H1 (cell line): ENCODE measurements at regions not wholly inside any gene's neighbourhood (a gene's known extent, or its start where the extent isn't known, plus 50 kb on each side); places are given as distances from the start of the nearest gene placed in this dataset.

Experiments used
- CHD1 ChIP-seq: IDR thresholded peaks from 2 replicates; pipeline ENCODE4 v1.6.1; 2012; ENCODE audit warnings: low read depth, low read length, improper control_type of control experiment
- CHD7 ChIP-seq: fragments of 300-600 bp; sonication (generic); IDR thresholded peaks from 2 replicates; pipeline ENCODE4 v1.7.1; 2012; ENCODE audit warnings: low read length, moderate library complexity, mild to moderate bottlenecking, inconsistent platforms; ENCODE audit not compliant: insufficient replicate concordance
- YY1 ChIP-seq: IDR thresholded peaks from 2 replicates; pipeline ENCODE4 v1.6.1; 2011; ENCODE audit warnings: low read depth, mild to moderate bottlenecking, low read length
- TF ChIP-seq, protein P1 (sequence below): IDR thresholded peaks from 2 replicates; pipeline ENCODE4 v1.6.1; 2011; ENCODE audit warnings: low read length, improper control_type of control experiment

DNA sequence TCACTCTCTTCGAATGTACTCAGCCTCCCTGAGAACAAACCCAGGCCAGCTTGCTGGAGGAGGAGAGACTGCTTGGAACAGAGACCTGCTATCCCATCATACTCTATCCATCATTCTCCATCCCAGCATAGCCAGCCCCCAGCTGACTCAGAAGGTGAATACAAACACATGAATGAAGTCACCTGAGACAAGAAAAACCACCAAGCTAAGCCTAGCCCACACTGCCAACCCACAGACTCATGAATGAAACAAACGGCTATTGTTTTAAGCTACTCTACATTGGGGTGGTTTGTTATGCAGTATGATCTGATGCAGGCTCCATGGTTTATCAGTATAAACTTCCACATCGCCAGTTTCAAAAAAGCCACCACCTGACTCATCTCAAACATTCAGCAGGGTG lies 395.6 kb downstream of the SETD4 start (continued):
- no peak for TF ChIP-seq CHD7
- no peak for TF ChIP-seq CHD1
- TF ChIP-seq, protein P1, sequence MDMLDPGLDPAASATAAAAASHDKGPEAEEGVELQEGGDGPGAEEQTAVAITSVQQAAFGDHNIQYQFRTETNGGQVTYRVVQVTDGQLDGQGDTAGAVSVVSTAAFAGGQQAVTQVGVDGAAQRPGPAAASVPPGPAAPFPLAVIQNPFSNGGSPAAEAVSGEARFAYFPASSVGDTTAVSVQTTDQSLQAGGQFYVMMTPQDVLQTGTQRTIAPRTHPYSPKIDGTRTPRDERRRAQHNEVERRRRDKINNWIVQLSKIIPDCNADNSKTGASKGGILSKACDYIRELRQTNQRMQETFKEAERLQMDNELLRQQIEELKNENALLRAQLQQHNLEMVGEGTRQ = no peak
- TF ChIP-seq YY1 = no peak
